ENCODE measurements at regions not wholly inside any gene's neighbourhood (a gene's known extent, or its start where the extent isn't known, plus 50 kb on each side); places are given as distances from the start of the nearest gene placed in this dataset.
A peak's percentile ranks its signal among the peaks of the same experiment; 100 is the strongest.
"Not testable (repeated sequence)": the region's sequence is repeated elsewhere in the genome, so short reads cannot be mapped to it uniquely, and the experiment has no call there.

DNA sequence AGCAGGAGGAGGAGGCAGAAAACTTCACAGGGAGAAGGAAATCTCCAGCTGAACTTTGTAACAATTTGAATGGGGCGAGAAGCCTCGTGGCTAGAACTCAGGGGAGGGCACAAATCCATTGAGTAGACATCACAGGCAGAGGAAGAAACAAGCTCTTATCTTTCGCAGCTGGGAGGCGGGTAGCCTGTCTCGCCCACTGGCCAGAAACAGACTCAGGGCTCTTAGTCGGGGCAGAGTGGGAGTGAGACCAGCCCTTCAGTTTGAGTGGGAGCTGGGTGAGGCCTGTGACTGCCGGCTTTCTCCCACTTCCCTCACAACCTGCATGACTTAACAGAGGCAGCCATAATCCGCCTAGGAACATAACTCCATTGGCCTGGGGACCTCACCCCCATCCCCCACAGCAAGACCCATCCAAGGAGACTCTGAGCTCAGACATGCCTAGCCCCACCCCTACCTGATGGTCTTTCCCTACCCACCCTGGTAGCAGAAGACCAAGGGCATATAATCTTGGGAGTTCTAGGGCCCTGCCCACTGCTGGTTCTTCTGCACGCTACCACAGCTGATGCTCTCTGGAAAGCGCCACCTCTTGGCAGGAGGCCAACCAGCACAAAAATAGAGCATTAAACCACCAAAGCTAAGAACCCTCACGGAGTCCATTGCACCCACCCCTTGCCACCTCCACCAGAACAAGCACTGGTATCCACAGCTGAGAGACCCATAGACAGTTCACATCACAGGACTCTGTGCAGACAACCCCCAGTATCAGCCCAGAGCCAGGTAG is 77.8 kb upstream of the LMNTD1 start:
- not testable (repeated sequence) for H3K4ac ChIP-seq (ENCODE audit: low read depth, low read length); H3K79me1 ChIP-seq (ENCODE audit: insufficient read depth, low read depth, low read length, poor library complexity, severe bottlenecking); H3K4me2 ChIP-seq (ENCODE audit: insufficient read depth, insufficient read length, low read length); H3K27ac ChIP-seq (ENCODE audit: insufficient read length, low read depth, low read length); H3K79me2 ChIP-seq (ENCODE audit: insufficient read depth, low read length); H4K20me1 ChIP-seq (ENCODE audit: control insufficient read depth, insufficient read depth, insufficient read length); H3K56ac ChIP-seq (ENCODE audit: insufficient read length, low read depth, low read length); H2BK120ac ChIP-seq (ENCODE audit: low read depth, low read length, poor library complexity, severe bottlenecking); H3K18ac ChIP-seq (ENCODE audit: insufficient read length, low read depth, low read length); H3K36me3 Mint-ChIP-seq (ENCODE audit: insufficient read depth in 1 of 3, low read depth in 3 of 3); H3K14ac ChIP-seq (ENCODE audit: insufficient read depth, low read length); H3K27me3 Mint-ChIP-seq (ENCODE audit: low read depth); H3K27me3 ChIP-seq (ENCODE audit: insufficient read depth, low read length); H3K23me2 ChIP-seq (ENCODE audit: insufficient read length, low read depth, low read length, poor library complexity, severe bottlenecking); H2BK5ac ChIP-seq (ENCODE audit: insufficient read length, low read length); DNase-seq; H3K9me3 Mint-ChIP-seq; H2BK12ac ChIP-seq (ENCODE audit: insufficient read length, low read depth, low read length); H3K23ac ChIP-seq (ENCODE audit: insufficient read length, low read depth, low read length); H4K8ac ChIP-seq (replicated peaks; ENCODE audit: insufficient read length, low read depth, low read length); H3K9ac ChIP-seq (ENCODE audit: extremely low read depth, insufficient read length, low read length); H3T11ph ChIP-seq (ENCODE audit: low read length); H3K9me3 ChIP-seq (ENCODE audit: control insufficient read depth, low read depth, low read length); H3K4me1 ChIP-seq (ENCODE audit: insufficient read depth, low read length); H3K4me3 Mint-ChIP-seq; H2AK5ac ChIP-seq (ENCODE audit: insufficient read length, low read length); H2BK20ac ChIP-seq (ENCODE audit: low read depth, low read length, poor library complexity, severe bottlenecking); H4K5ac ChIP-seq (ENCODE audit: insufficient read length, low read depth, low read length); H2BK15ac ChIP-seq (ENCODE audit: low read depth, low read length); H4K91ac ChIP-seq (ENCODE audit: insufficient read length, low read depth, low read length); H2AFZ ChIP-seq (ENCODE audit: low read length)
- TF ChIP-seq, protein P1, sequence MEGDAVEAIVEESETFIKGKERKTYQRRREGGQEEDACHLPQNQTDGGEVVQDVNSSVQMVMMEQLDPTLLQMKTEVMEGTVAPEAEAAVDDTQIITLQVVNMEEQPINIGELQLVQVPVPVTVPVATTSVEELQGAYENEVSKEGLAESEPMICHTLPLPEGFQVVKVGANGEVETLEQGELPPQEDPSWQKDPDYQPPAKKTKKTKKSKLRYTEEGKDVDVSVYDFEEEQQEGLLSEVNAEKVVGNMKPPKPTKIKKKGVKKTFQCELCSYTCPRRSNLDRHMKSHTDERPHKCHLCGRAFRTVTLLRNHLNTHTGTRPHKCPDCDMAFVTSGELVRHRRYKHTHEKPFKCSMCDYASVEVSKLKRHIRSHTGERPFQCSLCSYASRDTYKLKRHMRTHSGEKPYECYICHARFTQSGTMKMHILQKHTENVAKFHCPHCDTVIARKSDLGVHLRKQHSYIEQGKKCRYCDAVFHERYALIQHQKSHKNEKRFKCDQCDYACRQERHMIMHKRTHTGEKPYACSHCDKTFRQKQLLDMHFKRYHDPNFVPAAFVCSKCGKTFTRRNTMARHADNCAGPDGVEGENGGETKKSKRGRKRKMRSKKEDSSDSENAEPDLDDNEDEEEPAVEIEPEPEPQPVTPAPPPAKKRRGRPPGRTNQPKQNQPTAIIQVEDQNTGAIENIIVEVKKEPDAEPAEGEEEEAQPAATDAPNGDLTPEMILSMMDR (conservative IDR thresholded peaks at IDR 0.05): peak; percentile 35; the same call in 2 of the 3 replicates
- no CpG with 5 or more reads among the region's 11 CpGs for WGBS (ENCODE audit: extremely low coverage, insufficient read length, low lambda C conversion rate)
- peak overlapping the region in 1 of 3 experiments; percentile 51; a peak in 1 of 7 replicates for H3K27ac Mint-ChIP-seq
- peaks cover 9 to 23% of the 10 kb centered on the region in 2 experiments for H3K4me1 Mint-ChIP-seq

DNA sequence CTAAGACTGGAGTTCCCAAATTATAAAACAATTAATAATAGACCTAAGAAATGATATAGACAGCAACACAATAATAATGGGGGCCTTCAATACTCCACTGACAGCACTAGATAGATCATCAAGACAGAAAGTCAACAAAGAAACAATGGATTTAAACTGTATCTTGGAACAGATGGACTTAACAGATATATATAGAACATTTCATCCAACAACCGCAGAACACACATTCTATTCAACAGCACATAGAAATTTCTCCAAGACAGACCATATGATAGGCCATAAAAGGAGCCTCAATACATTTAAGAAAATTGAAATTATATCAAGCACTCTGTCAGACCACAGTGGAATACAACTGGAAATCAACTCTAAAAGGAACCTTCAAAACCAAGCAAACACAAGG is 80.1 kb upstream of the LMNTD1 start:
- H4K20me1 ChIP-seq (ENCODE audit: control insufficient read depth, insufficient read depth, insufficient read length); H3T11ph ChIP-seq (ENCODE audit: low read length); H2AK5ac ChIP-seq (ENCODE audit: insufficient read length, low read length); H3K9me3 ChIP-seq (ENCODE audit: control insufficient read depth, low read depth, low read length); H3K23me2 ChIP-seq (ENCODE audit: insufficient read length, low read depth, low read length, poor library complexity, severe bottlenecking); H3K4me1 ChIP-seq (ENCODE audit: insufficient read depth, low read length); H3K9ac ChIP-seq (ENCODE audit: extremely low read depth, insufficient read length, low read length); H3K27ac ChIP-seq (ENCODE audit: insufficient read length, low read depth, low read length); DNase-seq; H4K91ac ChIP-seq (ENCODE audit: insufficient read length, low read depth, low read length); H2BK15ac ChIP-seq (ENCODE audit: low read depth, low read length); H3K56ac ChIP-seq (ENCODE audit: insufficient read length, low read depth, low read length); H2AFZ ChIP-seq (ENCODE audit: low read length); H2BK120ac ChIP-seq (ENCODE audit: low read depth, low read length, poor library complexity, severe bottlenecking); H2BK12ac ChIP-seq (ENCODE audit: insufficient read length, low read depth, low read length); H3K4ac ChIP-seq (ENCODE audit: low read depth, low read length); H4K5ac ChIP-seq (ENCODE audit: insufficient read length, low read depth, low read length); H3K79me1 ChIP-seq (ENCODE audit: insufficient read depth, low read depth, low read length, poor library complexity, severe bottlenecking); H3K27me3 ChIP-seq (ENCODE audit: insufficient read depth, low read length); H3K4me3 Mint-ChIP-seq; H3K27ac Mint-ChIP-seq; H3K18ac ChIP-seq (ENCODE audit: insufficient read length, low read depth, low read length); H3K27me3 Mint-ChIP-seq (ENCODE audit: low read depth); H3K23ac ChIP-seq (ENCODE audit: insufficient read length, low read depth, low read length); H3K4me2 ChIP-seq (ENCODE audit: insufficient read depth, insufficient read length, low read length); H4K8ac ChIP-seq (replicated peaks; ENCODE audit: insufficient read length, low read depth, low read length); H2BK20ac ChIP-seq (ENCODE audit: low read depth, low read length, poor library complexity, severe bottlenecking); H3K79me2 ChIP-seq (ENCODE audit: insufficient read depth, low read length); H3K14ac ChIP-seq (ENCODE audit: insufficient read depth, low read length); H2BK5ac ChIP-seq (ENCODE audit: insufficient read length, low read length): not testable (repeated sequence)
- peaks cover 9 to 23% of the 10 kb centered on the region in 2 experiments for H3K4me1 Mint-ChIP-seq
- peaks cover 0 to 11% (median 0%) of the 10 kb centered on the region in 3 experiments; a peak in 2 of 7 replicates for H3K36me3 Mint-ChIP-seq (ENCODE audit: insufficient read depth in 1 of 3, low read depth in 3 of 3)
- no CpG with 5 or more reads among the region's 1 CpG for WGBS (ENCODE audit: extremely low coverage, insufficient read length, low lambda C conversion rate)
- peaks cover 8 to 14% of the 10 kb centered on the region in 2 experiments; a peak in 3 of 5 replicates for H3K9me3 Mint-ChIP-seq
